ENCODE measurements at regions not wholly inside any gene's neighbourhood (a gene's known extent, or its start where the extent isn't known, plus 50 kb on each side); places are given as distances from the start of the nearest gene placed in this dataset.

DNA sequence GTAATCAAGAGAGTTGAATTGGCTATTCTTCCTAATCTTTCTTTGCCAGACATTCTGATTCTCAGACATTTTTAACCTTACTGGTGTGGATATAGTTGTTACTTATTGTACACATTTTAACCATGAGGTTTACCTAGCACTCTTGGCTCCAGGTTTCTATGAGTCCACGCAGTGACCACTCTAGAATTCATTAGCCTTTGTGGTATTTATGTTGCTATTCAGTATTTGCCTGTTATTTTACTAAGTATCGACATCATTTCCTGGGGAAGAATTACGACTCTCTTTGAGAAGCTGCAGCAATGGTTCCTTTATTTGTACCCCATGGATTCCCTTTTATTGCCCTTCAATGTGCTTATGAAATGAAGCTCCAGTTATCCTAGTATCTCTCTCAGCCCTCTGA, 120.7 kb downstream of the RDH14 start:
- Histone ChIP-seq H3K79me2 (ENCODE audit: control insufficient read depth in 1 of 2, insufficient read depth in 2 of 2, low read length in 2 of 2) (no peaks in the 10 kb centered on the region), H3K4ac (replicated peaks; ENCODE audit: insufficient read length, low read depth, low read length) (no peak overlapping the region), H3K9ac (replicated peaks in 1 of 4; ENCODE audit: extremely low read depth in 1 of 4, low read depth in 3 of 4, low read length in 3 of 4) (no peak overlapping the region), H2BK15ac (ENCODE audit: low read length) (no peak overlapping the region), H3K23ac (ENCODE audit: insufficient read length) (no peak overlapping the region), H3K14ac (ENCODE audit: insufficient read length) (no peak overlapping the region), H3K56ac (replicated peaks; ENCODE audit: insufficient read length, low read depth, low read length) (no peak overlapping the region), H3K27ac (ENCODE audit: low read depth, low read length) (no peak overlapping the region), H4K91ac (replicated peaks; ENCODE audit: insufficient read length, low read length) (no peak overlapping the region), H3K79me1 (ENCODE audit: low read depth, low read length) (no peaks in the 10 kb centered on the region), H3K27me3 (replicated peaks in 1 of 4; ENCODE audit: control insufficient read depth in 3 of 4, extremely low read depth in 1 of 4, insufficient read depth in 3 of 4, low read length in 3 of 4) (no peaks in the 10 kb centered on the region), H2BK120ac (replicated peaks; ENCODE audit: low read depth, low read length) (no peak overlapping the region), H4K5ac (ENCODE audit: insufficient read length, low read depth, low read length) (no peak overlapping the region), H2BK5ac (ENCODE audit: low read depth, low read length) (no peak overlapping the region), H4K20me1 (replicated peaks in 1 of 2; ENCODE audit: control insufficient read depth in 1 of 2, insufficient read depth in 2 of 2, low read length in 2 of 2) (no peaks in the 10 kb centered on the region), H3K23me2 (ENCODE audit: low read depth, low read length) (no peaks in the 10 kb centered on the region), H3K4me3 (ENCODE audit: extremely low read depth in 1 of 4, insufficient read depth in 2 of 4, low read depth in 3 of 4, low read length in 4 of 4) (no peak overlapping the region), H3K18ac (ENCODE audit: extremely low read depth, low read length) (no peak overlapping the region), H2BK12ac (ENCODE audit: low read depth, low read length) (no peak overlapping the region), H2AK5ac (ENCODE audit: low read depth, low read length) (no peak overlapping the region), H3K9me3 (ENCODE audit: insufficient read depth in 2 of 2, low read depth in 1 of 2, low read length in 1 of 2) (no peaks in the 10 kb centered on the region), H4K8ac (ENCODE audit: extremely low read depth, insufficient read depth, low read length) (no peak overlapping the region), H3K36me3 (ENCODE audit: control insufficient read depth in 2 of 4, insufficient read depth in 4 of 4, low read length in 3 of 4) (no peaks in the 10 kb centered on the region), H3K4me2 (ENCODE audit: insufficient read depth in 1 of 2, low read depth in 2 of 2, low read length in 2 of 2) (no peak overlapping the region), H3K4me1 (replicated peaks in 1 of 4; ENCODE audit: control insufficient read depth in 3 of 4, insufficient read depth in 4 of 4, low read length in 3 of 4) (no peaks in the 10 kb centered on the region), H2AFZ (ENCODE audit: low read length) (no peak overlapping the region), H2BK20ac (ENCODE audit: low read length) (no peak overlapping the region)
- ChIA-PET CTCF (ENCODE audit: partially characterized antibody) (interaction anchor here (1.0 to 1.9 kb wide), 2 partner anchors 29 to 249 kb away, joined by 3 to 4 read pairs; no protein-coding TSS in a partner anchor), POLR2A (ENCODE audit: partially characterized antibody) (no interaction called here)
- TF ChIP-seq BRCA1 (IDR thresholded peaks at IDR 0.05; ENCODE audit: low read depth, low read length) (no peak), FOSL1 (IDR thresholded peaks at IDR 0.05; ENCODE audit: insufficient read depth, low read depth, low read length) (no peak), TCF12 (IDR thresholded peaks at IDR 0.05; ENCODE audit: low read depth, low read length) (no peak)
- 83% methylated on average over 3 of the region's 3 CpGs; no CpG with 5 or more reads in 1 of the 2 experiments for WGBS, 2 experiments (ENCODE audit: extremely low coverage in 1 of 2, insufficient coverage in 1 of 2, insufficient read length in 1 of 2, insufficient replicate concordance in 2 of 2, low coverage in 1 of 2, low lambda C conversion rate in 2 of 2, missing lambda C conversion rate in 1 of 2)
- no peak for FAIRE-seq
- DNase-seq (ENCODE audit: low read depth in 1 of 2, low spot score in 2 of 2), result no peak
